ENCODE measurements at regions not wholly inside any gene's neighbourhood (a gene's known extent, or its start where the extent isn't known, plus 50 kb on each side); places are given as distances from the start of the nearest gene placed in this dataset.

DNA sequence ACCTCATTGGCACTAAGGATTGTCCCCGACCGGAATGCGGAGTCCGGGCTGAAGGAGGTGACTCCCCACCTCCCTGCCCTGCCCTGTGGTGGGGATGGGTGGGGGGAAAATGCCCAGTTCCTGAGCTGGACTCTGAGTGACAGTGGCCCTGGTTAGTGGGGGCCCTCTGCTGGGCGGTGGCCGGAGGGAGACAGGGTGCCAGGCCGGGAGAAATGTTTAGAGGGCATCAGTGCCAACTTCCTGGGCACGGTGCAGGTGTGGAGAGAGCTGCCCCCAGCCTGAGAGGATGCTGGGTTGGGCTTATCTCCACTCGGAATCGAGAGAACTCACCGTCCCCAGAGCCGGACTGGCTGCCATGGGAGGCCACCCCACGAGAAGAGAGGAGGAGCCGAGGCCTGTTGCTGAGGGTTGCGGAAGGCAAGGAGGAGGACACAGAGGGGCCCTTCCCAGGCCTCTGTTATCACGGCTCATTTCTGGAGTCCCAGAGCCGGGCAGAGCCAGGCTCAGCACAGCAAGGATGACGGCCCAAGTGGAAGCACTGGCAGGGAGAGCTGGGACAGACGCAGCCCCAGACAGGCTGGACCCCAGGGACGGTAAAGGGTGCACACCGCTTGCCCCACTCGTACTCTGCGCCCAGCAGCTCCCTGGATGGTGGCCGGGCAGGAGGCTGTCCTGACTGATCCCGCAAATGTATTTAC is 156.7 kb downstream of the KIF26A start:
- TF ChIP-seq, protein P1, sequence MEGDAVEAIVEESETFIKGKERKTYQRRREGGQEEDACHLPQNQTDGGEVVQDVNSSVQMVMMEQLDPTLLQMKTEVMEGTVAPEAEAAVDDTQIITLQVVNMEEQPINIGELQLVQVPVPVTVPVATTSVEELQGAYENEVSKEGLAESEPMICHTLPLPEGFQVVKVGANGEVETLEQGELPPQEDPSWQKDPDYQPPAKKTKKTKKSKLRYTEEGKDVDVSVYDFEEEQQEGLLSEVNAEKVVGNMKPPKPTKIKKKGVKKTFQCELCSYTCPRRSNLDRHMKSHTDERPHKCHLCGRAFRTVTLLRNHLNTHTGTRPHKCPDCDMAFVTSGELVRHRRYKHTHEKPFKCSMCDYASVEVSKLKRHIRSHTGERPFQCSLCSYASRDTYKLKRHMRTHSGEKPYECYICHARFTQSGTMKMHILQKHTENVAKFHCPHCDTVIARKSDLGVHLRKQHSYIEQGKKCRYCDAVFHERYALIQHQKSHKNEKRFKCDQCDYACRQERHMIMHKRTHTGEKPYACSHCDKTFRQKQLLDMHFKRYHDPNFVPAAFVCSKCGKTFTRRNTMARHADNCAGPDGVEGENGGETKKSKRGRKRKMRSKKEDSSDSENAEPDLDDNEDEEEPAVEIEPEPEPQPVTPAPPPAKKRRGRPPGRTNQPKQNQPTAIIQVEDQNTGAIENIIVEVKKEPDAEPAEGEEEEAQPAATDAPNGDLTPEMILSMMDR (IDR thresholded peaks at IDR 0.05), result no peak
- TF ChIP-seq ZFX (IDR thresholded peaks at IDR 0.05; ENCODE audit: borderline replicate concordance), result no peak

Measured in 22Rv1 (cell line).